ENCODE measurements at regions not wholly inside any gene's neighbourhood (a gene's known extent, or its start where the extent isn't known, plus 50 kb on each side); places are given as distances from the start of the nearest gene placed in this dataset.

DNA sequence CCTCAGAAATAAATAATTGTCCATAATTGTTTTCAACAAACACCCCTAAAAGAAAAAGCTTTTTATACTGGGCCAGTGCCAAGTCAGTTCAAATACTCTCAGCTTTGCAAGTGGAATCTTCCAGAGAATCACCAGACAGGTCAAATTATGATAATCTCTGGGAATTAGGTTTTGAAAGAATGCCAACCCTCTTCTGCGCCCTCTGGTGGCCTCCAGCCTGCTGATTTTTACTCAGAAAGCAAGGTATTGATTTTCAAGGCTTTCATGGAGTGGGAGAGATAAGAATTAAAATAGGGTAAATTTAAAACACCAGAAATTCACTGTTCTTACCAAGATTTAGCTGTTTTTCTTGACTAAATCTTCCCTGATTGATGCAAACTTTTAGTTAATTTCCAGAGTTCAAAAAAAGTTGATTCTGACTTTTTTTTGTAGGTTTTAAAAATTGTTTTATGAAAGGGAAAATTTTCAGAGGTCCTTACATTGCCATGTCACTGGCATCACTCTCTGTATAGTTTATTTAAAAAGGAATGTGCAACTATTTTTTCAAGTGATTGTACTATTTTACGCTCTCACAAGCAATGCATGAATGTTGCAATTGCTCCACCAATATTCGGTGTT is 282.9 kb upstream of the TNP1 start:
- DNase-seq: peak in 1 of 56 donors; percentile 0

- DNase-seq: no peak
These were observed 278.4 kb upstream of the TNP1 start for GRCh38 chr2:217138284-217138683.

- DNase-seq: no peak
These were observed 267.9 kb upstream of the TNP1 start for GRCh38 chr2:217127744-217128143.

GRCh38 chr2:217125014-217125413 is 265.1 kb upstream of the TNP1 start:
- no peak for DNase-seq

DNA sequence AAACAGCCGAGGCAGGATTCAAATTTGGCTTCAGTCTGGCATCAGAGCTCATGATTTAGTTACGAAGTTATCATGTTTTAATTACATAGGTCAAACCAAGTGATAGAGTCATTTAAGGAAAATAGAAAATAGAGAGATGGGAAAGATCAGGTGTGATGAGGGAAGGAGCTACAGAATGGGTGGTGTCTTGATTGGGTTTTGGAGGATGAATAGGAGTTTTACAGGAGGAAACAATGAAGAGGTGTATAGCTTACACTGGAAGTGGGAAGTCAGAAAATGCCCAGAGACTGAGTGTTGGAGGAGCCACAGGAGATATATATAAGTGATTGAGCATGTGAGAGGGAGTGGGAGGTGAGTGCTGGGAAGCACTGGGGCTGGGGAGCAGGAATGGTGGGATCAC is 264.2 kb upstream of the TNP1 start:
- DNase-seq: no peak

- DNase-seq: no peak
These were observed 261.7 kb upstream of the TNP1 start for GRCh38 chr2:217121565-217121964.

DNA sequence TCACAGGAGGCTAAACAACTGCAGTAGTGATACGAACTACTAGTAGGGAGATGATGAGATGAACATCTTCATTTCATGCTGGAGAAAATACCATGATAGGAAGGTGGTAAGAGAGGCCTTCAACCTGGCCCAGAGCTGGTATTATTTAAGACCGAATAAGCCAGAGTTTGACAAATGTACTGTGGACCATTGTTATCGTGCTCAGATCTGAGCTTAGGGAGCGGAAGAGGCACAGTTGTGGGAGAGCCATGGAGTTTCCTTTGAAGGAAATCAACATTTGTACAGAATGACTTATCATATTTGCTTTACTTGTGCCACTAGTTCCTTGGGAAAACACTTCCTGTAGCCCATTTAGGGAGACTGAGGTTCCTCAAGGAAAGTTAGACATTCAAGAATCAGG is 260.6 kb upstream of the TNP1 start:
- DNase-seq: no peak

DNA sequence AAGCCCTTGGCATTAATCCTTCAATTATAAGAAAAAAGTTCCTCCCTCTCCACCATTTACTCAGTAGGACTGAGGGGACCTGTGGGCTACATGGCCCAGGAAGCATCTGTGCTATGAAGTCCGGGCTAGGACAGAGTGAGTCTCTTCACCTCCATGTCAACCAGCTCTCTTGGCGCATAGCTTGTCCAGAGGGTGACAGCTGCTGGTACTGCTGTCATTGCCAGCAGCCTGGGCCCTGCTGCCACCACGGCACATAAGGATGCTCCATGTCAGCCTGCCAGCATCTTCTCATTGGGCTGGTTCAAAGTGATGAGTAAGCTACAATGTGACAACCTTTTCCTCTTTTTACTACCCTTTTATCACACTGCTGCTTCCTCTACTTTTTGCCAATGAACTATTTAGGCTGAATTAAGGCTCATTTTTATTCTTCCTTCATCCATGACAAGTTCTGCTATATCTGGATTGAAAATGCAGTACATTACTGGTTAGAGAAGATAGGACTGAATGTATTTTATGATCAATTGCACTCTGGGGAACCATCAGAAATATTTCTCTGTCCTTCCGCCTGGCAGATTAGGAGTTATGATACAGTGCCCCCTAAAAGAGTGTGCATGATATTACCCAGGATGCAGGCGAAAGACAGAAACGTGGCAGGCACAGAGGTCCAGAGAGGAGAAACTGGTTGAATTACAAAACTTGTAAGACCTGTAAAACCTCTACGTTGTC is 258.9 kb upstream of the TNP1 start:
- DNase-seq: no peak

DNA sequence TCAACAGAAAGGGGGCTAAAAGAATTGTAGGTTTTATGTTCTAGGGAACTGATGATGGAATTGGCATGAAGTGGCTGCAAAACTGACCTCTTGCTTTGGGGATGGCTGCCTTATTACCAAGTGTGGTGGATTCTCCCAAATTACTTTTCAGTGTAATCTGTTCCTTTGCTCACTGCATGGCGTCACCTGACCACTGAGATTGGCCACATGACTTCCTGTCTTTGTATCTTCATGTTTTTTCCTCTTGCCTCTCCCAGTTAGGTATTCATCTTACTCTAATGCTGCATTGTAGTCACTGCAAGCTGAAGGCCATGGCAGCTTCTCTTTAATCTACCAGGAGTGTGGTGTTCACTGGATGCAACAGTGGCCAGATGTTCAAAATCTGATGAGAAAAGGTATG is 257.7 kb upstream of the TNP1 start:
- DNase-seq: no peak

- no peak for DNase-seq
These were observed 256.7 kb upstream of the TNP1 start for GRCh38 chr2:217116610-217117009.

DNA sequence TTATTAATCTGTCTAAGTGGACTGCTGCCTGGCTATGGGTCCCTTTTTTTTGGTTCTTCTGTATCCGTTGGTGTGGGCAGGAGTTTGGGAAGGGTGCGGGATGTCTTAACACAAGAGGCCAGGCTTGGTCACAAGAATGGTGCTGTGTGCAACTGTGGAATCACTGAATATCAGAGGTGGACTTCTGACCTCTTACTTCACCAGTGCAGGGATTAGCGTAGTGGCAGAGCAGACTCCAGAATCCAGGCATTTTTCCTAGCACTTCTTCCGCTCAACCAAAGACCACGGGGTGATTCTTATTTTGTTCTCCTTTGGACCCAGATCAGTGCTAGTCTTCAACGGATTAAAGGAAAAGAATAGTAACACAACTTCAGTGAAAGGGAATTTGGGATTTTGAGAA is 254.3 kb upstream of the TNP1 start:
- no peak for DNase-seq

DNA sequence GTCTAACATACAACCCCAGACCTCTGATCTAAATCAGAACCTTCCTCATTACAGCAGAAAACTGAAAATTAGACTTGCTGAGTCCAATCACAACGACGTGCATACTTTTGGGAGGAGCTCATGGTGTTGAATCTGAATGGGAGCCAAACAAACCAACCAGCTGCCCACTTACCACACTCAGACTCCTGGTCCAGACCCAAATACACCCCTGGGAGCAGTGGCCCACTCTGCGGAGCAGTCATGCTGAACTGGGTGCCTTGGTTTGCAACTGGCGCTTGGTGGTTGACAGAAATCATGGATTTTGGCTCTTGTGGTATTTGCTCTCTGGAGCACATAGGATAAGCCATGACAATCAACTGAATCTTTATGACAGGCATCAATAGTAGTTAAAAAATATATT is 253.6 kb upstream of the TNP1 start:
- no peak for DNase-seq

- DNase-seq: no peak
These were observed 250.7 kb upstream of the TNP1 start for GRCh38 chr2:217110550-217110949.

DNA sequence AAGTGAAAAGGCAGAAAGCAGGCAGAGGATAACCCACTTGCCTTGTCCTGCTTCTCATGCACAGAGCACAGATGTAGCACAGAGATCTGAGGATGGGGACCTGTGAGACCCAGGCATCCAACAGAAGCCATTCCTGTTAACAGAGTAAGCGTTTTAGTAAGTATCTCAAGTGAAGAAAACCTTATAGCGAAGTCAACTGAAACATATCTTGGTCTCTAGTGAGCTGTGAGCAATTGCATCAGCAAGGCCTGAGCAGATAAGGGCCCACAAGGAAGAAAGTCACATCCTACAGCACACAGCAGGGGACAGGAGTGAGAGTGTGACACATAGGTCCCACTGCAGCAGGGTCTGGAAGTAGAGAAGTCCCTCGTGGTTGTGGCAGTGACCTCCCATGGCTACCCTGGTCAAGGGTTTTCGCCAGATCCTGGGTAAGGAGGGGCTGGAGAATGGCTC is 248.7 kb upstream of the TNP1 start:
- DNase-seq: no peak

- DNase-seq: no peak
These were observed 248.2 kb upstream of the TNP1 start for GRCh38 chr2:217108086-217108485.

DNA sequence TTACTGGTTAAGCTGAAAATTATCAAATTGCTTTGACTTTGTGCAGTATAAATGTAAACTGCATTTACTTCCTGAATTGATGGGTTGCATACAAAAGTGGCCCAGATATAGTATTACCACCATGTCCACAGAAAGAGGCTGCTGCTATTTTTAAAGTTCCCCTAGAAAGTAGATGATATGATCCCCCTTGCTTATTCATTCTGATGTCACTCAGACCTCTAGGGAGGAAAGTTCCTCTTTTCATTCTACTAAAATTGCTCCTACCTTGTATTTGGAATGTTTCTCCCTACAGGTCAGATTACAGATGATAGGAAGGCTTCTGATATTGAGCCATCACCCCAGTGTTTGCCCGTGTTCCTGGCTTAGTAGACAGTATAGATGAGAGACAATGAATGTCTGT is 247.6 kb upstream of the TNP1 start:
- DNase-seq: no peak

GRCh38 chr2:217106650-217107014 is 246.8 kb upstream of the TNP1 start:
- DNase-seq: no peak

DNA sequence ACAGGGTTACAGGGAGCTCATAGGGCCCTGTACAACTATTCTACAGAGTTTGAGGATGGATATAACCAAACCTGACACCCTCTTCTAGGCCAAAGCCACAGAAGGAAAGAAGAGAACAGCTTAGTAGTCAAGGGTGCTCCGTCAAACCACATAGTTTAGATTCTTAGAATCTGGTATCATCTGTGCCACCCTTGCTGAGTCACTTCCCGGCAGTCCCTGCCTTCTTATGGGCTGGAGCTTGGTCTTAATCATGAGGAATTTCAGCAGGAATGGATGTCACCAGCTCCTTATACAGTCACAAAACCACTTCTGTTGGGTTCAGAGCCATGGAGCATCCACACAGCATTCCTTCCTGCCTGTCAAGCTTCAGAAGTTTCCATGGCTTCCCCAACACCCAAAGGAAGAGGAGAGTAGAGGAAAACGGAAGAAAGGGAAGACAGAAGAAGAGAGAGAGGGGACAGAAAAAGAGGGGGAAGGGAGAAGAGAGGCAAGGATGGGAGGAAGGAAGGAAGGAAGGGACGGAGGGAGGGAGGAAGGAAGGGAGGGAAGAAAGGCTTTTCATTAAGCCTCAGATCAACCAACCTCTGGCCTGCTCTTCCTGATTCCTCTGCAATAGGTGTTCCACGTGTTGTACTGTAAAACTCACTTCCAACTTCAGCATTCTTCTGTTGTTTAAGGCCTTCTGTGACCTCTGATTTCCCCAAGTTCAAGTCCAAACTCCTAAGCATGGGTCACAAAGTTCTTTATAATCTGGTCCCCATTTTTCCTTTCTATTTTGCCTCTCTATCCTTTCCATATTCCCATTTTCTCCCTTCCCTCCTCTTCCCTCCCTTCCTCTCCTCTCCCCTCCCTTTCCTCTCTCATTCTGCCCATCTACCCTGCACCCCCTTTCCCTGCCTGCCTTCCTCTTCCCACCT is 246.1 kb upstream of the TNP1 start:
- no peak for DNase-seq

DNA sequence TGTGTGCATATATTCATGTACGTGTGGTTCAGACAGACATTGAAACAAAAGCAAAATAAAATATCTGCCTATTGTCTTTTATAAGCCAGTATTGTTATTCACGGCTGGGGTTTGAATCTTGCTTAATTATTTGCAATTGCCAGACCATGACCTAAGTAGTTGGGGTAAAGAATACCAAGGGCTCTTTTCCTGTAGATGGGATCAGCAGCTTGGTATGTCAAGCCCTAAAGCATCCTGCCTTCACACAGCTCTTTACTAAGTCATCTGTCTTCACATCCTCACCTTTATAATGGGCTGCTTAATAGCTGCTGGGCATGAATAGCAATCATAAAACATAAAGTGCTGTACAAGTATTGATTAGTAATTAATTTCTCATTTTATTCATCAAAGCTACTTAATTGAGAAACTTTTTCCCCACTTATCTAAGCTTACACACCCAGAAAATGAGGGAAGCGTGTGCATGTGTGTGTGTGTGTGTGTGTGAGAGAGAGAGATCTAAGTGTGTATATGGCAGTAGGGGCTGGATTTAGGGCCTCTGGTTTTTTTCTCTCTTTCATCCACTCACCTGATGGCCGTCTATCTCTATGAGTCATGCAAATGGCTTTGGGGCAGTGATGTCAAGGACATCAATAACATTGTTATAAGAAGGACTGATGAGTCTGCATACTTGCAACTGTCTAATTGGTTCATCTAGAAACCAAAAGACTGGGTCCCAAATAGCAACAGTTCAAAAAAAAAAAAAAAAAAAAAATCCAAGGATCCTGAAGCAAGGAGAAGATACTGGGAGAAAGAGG is 244.1 kb upstream of the TNP1 start:
- DNase-seq: no peak

DNA sequence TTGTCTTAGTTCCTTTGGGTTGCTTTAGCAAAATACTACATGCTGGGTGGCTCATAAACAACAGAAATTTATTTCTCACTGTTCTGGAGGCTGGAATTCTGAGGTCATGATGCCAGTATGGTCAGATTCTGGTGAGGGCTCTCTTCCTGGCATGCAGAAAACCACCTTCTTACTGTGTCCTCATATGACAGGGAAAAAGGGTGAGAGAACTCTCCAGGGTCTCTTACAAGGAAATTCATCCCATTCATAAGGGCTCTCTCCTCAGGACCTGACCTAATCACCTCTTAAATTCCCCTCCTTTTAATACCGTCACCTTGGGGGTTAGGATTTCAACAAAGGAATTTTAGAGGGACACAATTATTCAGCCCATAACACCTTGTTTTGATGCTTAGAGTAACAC is 243.1 kb upstream of the TNP1 start:
- DNase-seq: no peak

DNA sequence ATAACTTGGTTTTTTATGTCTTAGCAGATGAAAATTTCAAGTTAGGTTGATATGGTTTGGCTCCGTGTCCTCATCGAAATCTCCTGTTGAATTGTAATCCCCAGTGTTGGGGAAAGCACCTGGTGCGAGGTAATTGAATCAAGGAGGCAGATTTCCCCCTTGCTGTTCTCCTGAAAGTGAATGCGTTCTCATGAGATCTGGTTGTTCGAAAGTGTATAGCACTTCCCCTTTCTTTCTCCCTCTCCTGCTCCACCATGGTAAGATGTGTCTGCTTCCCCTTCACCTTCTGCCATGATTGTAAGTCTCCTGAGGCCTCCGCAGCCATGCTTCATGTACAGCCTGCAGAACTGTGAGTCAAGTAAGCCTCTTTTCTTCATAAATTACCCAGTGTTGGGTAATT is 242.1 kb upstream of the TNP1 start:
- no peak for DNase-seq

GRCh38 chr2:217099561-217099960 is 239.7 kb upstream of the TNP1 start:
- no peak for DNase-seq

Measured in nucleus accumbens (tissue), 56 donors.